ENCODE measurements at regions not wholly inside any gene's neighbourhood (a gene's known extent, or its start where the extent isn't known, plus 50 kb on each side); places are given as distances from the start of the nearest gene placed in this dataset.
"Not testable (repeated sequence)": the region's sequence is repeated elsewhere in the genome, so short reads cannot be mapped to it uniquely, and the experiment has no call there.

DNA sequence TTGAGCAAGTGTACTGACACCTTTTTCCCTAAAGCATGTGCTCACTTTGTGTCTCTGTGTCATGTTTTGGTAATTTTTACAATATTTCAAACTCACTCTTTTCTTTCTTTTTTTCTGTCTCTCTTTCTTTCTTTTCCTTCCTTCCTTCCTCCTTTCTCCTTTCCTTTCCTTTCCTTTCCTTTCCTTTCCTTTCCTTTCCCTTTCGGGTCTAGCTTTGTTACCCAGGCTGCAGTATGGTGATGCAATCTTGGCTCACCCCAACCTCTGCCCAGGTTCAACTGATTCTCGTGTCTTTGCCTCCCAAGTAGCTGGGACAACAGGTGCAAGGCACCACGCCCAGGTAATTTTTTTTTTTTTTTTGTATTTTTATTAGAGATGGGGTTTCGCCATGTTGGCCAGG, 60.4 kb upstream of the TINAGL1 start:
- Histone ChIP-seq H3K27me3 (ENCODE audit: control insufficient read depth in 4 of 4, insufficient read depth in 4 of 4, low read length in 3 of 4) (no peaks in the 10 kb centered on the region), H3K4me1 (ENCODE audit: control insufficient read depth in 4 of 4, insufficient read depth in 4 of 4, low read length in 3 of 4) (peaks cover 8 to 23% (median 16%) of the 10 kb centered on the region in 4 donors), H3K36me3 (ENCODE audit: control insufficient read depth in 4 of 4, insufficient read depth in 3 of 4, low read depth in 1 of 4, low read length in 3 of 4) (no peaks in the 10 kb centered on the region), H3K4me3 (ENCODE audit: low read depth in 1 of 3, low read length in 3 of 3) (no peak overlapping the region), H3K9ac (ENCODE audit: low read depth in 1 of 2, low read length in 2 of 2) (no peak overlapping the region), H3K9me3 (ENCODE audit: control insufficient read depth in 4 of 4, low read length in 3 of 4) (peaks cover 0 to 2% (median 0%) of the 10 kb centered on the region in 4 donors), H3K27ac (ENCODE audit: low read depth in 1 of 2, low read length in 2 of 2) (peak overlapping the region; percentile 65 to 77)
- TF ChIP-seq, protein P1, sequence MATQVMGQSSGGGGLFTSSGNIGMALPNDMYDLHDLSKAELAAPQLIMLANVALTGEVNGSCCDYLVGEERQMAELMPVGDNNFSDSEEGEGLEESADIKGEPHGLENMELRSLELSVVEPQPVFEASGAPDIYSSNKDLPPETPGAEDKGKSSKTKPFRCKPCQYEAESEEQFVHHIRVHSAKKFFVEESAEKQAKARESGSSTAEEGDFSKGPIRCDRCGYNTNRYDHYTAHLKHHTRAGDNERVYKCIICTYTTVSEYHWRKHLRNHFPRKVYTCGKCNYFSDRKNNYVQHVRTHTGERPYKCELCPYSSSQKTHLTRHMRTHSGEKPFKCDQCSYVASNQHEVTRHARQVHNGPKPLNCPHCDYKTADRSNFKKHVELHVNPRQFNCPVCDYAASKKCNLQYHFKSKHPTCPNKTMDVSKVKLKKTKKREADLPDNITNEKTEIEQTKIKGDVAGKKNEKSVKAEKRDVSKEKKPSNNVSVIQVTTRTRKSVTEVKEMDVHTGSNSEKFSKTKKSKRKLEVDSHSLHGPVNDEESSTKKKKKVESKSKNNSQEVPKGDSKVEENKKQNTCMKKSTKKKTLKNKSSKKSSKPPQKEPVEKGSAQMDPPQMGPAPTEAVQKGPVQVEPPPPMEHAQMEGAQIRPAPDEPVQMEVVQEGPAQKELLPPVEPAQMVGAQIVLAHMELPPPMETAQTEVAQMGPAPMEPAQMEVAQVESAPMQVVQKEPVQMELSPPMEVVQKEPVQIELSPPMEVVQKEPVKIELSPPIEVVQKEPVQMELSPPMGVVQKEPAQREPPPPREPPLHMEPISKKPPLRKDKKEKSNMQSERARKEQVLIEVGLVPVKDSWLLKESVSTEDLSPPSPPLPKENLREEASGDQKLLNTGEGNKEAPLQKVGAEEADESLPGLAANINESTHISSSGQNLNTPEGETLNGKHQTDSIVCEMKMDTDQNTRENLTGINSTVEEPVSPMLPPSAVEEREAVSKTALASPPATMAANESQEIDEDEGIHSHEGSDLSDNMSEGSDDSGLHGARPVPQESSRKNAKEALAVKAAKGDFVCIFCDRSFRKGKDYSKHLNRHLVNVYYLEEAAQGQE (IDR thresholded peaks at IDR 0.05): no peak
- TF ChIP-seq, protein P2, sequence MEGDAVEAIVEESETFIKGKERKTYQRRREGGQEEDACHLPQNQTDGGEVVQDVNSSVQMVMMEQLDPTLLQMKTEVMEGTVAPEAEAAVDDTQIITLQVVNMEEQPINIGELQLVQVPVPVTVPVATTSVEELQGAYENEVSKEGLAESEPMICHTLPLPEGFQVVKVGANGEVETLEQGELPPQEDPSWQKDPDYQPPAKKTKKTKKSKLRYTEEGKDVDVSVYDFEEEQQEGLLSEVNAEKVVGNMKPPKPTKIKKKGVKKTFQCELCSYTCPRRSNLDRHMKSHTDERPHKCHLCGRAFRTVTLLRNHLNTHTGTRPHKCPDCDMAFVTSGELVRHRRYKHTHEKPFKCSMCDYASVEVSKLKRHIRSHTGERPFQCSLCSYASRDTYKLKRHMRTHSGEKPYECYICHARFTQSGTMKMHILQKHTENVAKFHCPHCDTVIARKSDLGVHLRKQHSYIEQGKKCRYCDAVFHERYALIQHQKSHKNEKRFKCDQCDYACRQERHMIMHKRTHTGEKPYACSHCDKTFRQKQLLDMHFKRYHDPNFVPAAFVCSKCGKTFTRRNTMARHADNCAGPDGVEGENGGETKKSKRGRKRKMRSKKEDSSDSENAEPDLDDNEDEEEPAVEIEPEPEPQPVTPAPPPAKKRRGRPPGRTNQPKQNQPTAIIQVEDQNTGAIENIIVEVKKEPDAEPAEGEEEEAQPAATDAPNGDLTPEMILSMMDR (IDR thresholded peaks at IDR 0.05; ENCODE audit: low read depth, low read length, missing input control): no peak
- TF ChIP-seq SP1 (IDR thresholded peaks at IDR 0.05): no peak
- no peak for TF ChIP-seq FOXA2 (IDR thresholded peaks at IDR 0.05)
- TF ChIP-seq, protein P3, sequence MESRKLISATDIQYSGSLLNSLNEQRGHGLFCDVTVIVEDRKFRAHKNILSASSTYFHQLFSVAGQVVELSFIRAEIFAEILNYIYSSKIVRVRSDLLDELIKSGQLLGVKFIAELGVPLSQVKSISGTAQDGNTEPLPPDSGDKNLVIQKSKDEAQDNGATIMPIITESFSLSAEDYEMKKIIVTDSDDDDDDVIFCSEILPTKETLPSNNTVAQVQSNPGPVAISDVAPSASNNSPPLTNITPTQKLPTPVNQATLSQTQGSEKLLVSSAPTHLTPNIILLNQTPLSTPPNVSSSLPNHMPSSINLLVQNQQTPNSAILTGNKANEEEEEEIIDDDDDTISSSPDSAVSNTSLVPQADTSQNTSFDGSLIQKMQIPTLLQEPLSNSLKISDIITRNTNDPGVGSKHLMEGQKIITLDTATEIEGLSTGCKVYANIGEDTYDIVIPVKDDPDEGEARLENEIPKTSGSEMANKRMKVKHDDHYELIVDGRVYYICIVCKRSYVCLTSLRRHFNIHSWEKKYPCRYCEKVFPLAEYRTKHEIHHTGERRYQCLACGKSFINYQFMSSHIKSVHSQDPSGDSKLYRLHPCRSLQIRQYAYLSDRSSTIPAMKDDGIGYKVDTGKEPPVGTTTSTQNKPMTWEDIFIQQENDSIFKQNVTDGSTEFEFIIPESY (IDR thresholded peaks at IDR 0.05): no peak
- no peak for TF ChIP-seq HNF4G (IDR thresholded peaks at IDR 0.05)
- no peak for TF ChIP-seq NR2F2 (IDR thresholded peaks at IDR 0.05)
- no peak for TF ChIP-seq HNF4A (conservative IDR thresholded peaks at IDR 0.05)
- TF ChIP-seq, protein P4, sequence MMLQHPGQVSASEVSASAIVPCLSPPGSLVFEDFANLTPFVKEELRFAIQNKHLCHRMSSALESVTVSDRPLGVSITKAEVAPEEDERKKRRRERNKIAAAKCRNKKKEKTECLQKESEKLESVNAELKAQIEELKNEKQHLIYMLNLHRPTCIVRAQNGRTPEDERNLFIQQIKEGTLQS (IDR thresholded peaks at IDR 0.05): no peak
- no peak for TF ChIP-seq RAD21 (IDR thresholded peaks at IDR 0.05)
- TF ChIP-seq EGR1 (IDR thresholded peaks at IDR 0.05; ENCODE audit: low read depth in 2 of 2): no peak
- TF ChIP-seq, protein P5, sequence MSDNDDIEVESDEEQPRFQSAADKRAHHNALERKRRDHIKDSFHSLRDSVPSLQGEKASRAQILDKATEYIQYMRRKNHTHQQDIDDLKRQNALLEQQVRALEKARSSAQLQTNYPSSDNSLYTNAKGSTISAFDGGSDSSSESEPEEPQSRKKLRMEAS (IDR thresholded peaks at IDR 0.05): no peak
- no peak for TF ChIP-seq JUND (IDR thresholded peaks at IDR 0.05)
- TF ChIP-seq TAF1 (conservative IDR thresholded peaks at IDR 0.05): no peak
- TF ChIP-seq GABPA (IDR thresholded peaks at IDR 0.05 in 1 of 2, conservative IDR thresholded peaks at IDR 0.05 in 1 of 2): no peak
- WGBS: 74% methylated on average over 4 of the region's 4 CpGs
- DNase-seq (ENCODE audit: low spot score): no peak

DNA sequence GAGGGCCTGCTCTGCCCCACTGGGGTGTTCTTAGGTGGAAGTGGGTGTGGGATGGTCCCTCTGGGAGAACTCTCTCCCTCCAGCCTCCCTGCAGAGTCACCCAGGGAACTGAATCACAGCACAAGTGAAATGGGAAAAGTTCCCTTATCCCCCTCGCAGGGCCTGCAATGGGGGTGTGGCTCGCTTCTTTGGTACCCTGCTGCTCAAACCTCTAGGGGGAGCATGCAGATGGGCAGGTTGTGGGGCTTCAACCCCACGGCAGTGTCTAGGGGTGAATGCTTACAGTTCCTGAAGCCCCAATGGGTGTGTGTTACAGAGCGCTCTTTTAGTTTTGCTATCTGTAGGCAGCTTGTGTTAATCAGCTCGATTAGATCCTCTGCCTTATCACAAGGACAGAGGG, 59.0 kb upstream of the TINAGL1 start:
- H3K4me3 ChIP-seq (ENCODE audit: low read depth in 1 of 3, low read length in 3 of 3): no peak overlapping the region
- TF ChIP-seq GABPA (IDR thresholded peaks at IDR 0.05 in 1 of 2, conservative IDR thresholded peaks at IDR 0.05 in 1 of 2) (no peak), TAF1 (conservative IDR thresholded peaks at IDR 0.05) (no peak), SP1 (IDR thresholded peaks at IDR 0.05) (no peak), RAD21 (IDR thresholded peaks at IDR 0.05) (no peak), FOXA1 (IDR thresholded peaks at IDR 0.05) (no peak), RXRA (IDR thresholded peaks at IDR 0.05) (no peak), HNF4A (conservative IDR thresholded peaks at IDR 0.05) (no peak)
- H3K4me1 ChIP-seq (ENCODE audit: control insufficient read depth in 4 of 4, insufficient read depth in 4 of 4, low read length in 3 of 4): peaks cover 8 to 17% (median 10%) of the 10 kb centered on the region in 4 donors
- H3K27me3 ChIP-seq (ENCODE audit: control insufficient read depth in 4 of 4, insufficient read depth in 4 of 4, low read length in 3 of 4): no peaks in the 10 kb centered on the region
- WGBS: 91% methylated on average over 5 of the region's 5 CpGs
- H3K9me3 ChIP-seq (ENCODE audit: control insufficient read depth in 4 of 4, low read length in 3 of 4): peaks cover 0 to 2% (median 0%) of the 10 kb centered on the region in 4 donors
- H3K9ac ChIP-seq (ENCODE audit: low read depth in 1 of 2, low read length in 2 of 2): no peak overlapping the region
- H3K27ac ChIP-seq (ENCODE audit: low read depth in 1 of 2, low read length in 2 of 2): no peak overlapping the region
- no peak for DNase-seq (ENCODE audit: low spot score)
- no peaks in the 10 kb centered on the region for H3K36me3 ChIP-seq (ENCODE audit: control insufficient read depth in 4 of 4, insufficient read depth in 3 of 4, low read depth in 1 of 4, low read length in 3 of 4)

DNA sequence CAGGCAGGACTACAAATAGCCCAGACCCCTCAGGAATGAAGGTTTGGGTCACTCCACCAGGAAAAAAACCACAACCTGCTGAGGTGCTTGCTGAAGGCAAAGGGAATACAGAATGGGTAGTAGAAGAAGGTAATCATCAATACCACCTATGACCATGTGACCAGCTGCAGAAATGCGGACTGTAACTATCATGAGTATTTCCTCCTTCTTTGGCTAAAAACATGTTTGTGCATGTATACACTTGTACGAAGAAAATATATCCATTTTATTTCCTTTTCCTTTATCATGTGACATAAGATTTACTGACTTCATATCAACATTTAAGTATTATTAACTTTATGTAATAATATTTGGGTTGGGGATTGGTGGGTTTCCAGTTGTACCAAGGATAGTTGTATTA, 58.3 kb upstream of the TINAGL1 start:
- not testable (repeated sequence) for H3K9ac ChIP-seq (ENCODE audit: low read depth in 1 of 2, low read length in 2 of 2); H3K9me3 ChIP-seq (ENCODE audit: control insufficient read depth in 4 of 4, low read length in 3 of 4); H3K4me3 ChIP-seq (ENCODE audit: low read depth in 1 of 3, low read length in 3 of 3); H3K27ac ChIP-seq (ENCODE audit: low read depth in 1 of 2, low read length in 2 of 2); H3K36me3 ChIP-seq (ENCODE audit: control insufficient read depth in 4 of 4, insufficient read depth in 3 of 4, low read depth in 1 of 4, low read length in 3 of 4); DNase-seq (ENCODE audit: low spot score); H3K27me3 ChIP-seq (ENCODE audit: control insufficient read depth in 4 of 4, insufficient read depth in 4 of 4, low read length in 3 of 4)
- H3K4me1 ChIP-seq (ENCODE audit: control insufficient read depth in 4 of 4, insufficient read depth in 4 of 4, low read length in 3 of 4): peaks cover 6 to 16% (median 8%) of the 10 kb centered on the region in 4 donors
- WGBS: 89% methylated on average over 2 of the region's 2 CpGs
